ENCODE measurements at regions not wholly inside any gene's neighbourhood (a gene's known extent, or its start where the extent isn't known, plus 50 kb on each side); places are given as distances from the start of the nearest gene placed in this dataset.

DNA sequence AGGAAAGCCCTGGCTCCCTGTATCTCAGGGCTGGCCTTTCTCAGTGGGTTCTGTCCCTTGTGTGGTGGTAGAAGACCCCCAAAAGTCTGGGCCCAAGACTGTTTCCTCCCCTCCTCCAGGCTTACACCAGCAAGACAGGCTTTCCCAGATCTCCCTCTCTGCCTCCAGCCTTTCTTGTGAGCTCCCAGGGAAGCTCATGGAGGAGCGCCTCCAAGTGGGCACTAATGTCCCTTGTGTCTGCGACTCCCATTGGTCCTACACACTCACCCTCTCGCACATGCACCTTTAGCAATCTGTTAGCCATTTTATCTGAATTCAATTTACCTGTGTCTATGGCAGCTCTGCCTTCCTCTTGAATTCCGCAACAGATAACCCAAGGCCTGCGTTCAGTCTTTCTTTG, 251.1 kb upstream of the CAND1 start:
- no peaks in the 10 kb centered on the region for H3K4me1 ChIP-seq (ENCODE audit: insufficient read depth, low read length, poor library complexity, severe bottlenecking)

DNA sequence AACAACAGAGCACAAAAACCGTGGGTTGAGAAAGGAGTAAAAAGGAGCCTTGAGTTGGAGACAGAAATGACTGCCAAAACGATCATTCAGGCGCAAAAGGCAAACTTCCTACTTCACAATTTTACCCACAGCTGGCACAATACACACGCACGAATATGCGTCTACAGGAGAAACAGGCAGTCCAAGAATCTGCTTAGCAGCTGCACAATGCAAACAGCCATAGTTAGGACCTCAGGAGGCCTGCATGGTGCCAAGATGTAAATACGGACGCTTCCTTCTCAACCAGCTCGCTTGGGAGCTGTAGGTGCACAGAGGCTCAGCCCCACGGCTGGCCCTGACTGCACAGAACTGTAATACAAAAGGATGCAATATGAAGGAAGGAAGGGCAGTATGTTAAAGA, 250.1 kb upstream of the CAND1 start:
- TF ChIP-seq, protein P1, sequence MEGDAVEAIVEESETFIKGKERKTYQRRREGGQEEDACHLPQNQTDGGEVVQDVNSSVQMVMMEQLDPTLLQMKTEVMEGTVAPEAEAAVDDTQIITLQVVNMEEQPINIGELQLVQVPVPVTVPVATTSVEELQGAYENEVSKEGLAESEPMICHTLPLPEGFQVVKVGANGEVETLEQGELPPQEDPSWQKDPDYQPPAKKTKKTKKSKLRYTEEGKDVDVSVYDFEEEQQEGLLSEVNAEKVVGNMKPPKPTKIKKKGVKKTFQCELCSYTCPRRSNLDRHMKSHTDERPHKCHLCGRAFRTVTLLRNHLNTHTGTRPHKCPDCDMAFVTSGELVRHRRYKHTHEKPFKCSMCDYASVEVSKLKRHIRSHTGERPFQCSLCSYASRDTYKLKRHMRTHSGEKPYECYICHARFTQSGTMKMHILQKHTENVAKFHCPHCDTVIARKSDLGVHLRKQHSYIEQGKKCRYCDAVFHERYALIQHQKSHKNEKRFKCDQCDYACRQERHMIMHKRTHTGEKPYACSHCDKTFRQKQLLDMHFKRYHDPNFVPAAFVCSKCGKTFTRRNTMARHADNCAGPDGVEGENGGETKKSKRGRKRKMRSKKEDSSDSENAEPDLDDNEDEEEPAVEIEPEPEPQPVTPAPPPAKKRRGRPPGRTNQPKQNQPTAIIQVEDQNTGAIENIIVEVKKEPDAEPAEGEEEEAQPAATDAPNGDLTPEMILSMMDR (conservative IDR thresholded peaks at IDR 0.05; ENCODE audit: low read length), result no peak
- TF ChIP-seq EZH2phosphoT487 (IDR thresholded peaks at IDR 0.05; ENCODE audit: borderline replicate concordance), result no peak
- H3F3A ChIP-seq (ENCODE audit: low read depth), result no peaks in the 10 kb centered on the region
- H3K27me3 ChIP-seq (ENCODE audit: insufficient read depth, low read length, poor library complexity, severe bottlenecking), result no peaks in the 10 kb centered on the region
- no peaks in the 10 kb centered on the region for H3K4me1 ChIP-seq (ENCODE audit: insufficient read depth, low read length, poor library complexity, severe bottlenecking)
- no peaks in the 10 kb centered on the region for H3K36me3 ChIP-seq (ENCODE audit: insufficient read depth, low read length)
- no peak overlapping the region for H3K9ac ChIP-seq (ENCODE audit: low read depth, low read length, poor library complexity, severe bottlenecking)
- no peaks in the 10 kb centered on the region for H3K9me2 ChIP-seq (replicated peaks; ENCODE audit: low read depth, low read length)
- H4K20me1 ChIP-seq (ENCODE audit: insufficient read depth, low read length, poor library complexity, severe bottlenecking), result no peaks in the 10 kb centered on the region
- no peaks in the 10 kb centered on the region for H3K79me2 ChIP-seq (ENCODE audit: insufficient read depth, low read length)
- H3K4me2 ChIP-seq (ENCODE audit: low read depth, low read length, poor library complexity, severe bottlenecking), result no peak overlapping the region
- no peak overlapping the region for H3K4me3 ChIP-seq (ENCODE audit: low read length, poor library complexity, severe bottlenecking)
- H2AFZ ChIP-seq (ENCODE audit: low read length), result no peak overlapping the region
- no peaks in the 10 kb centered on the region for H3K9me3 ChIP-seq (ENCODE audit: insufficient read depth, low read depth, low read length)

More for the DNA sequence above, 251.1 kb upstream of the CAND1 start:
- Histone ChIP-seq H3K4me2 (ENCODE audit: low read depth, low read length, poor library complexity, severe bottlenecking) (no peak overlapping the region), H4K20me1 (ENCODE audit: insufficient read depth, low read length, poor library complexity, severe bottlenecking) (no peaks in the 10 kb centered on the region), H3K9ac (ENCODE audit: low read depth, low read length, poor library complexity, severe bottlenecking) (no peak overlapping the region), H3K4me3 (ENCODE audit: low read length, poor library complexity, severe bottlenecking) (no peak overlapping the region), H3K27me3 (ENCODE audit: insufficient read depth, low read length, poor library complexity, severe bottlenecking) (no peaks in the 10 kb centered on the region), H3K9me2 (replicated peaks; ENCODE audit: low read depth, low read length) (no peaks in the 10 kb centered on the region), H3K9me3 (ENCODE audit: insufficient read depth, low read depth, low read length) (no peaks in the 10 kb centered on the region), H3F3A (ENCODE audit: low read depth) (no peaks in the 10 kb centered on the region), H2AFZ (ENCODE audit: low read length) (no peak overlapping the region), H3K79me2 (ENCODE audit: insufficient read depth, low read length) (no peaks in the 10 kb centered on the region), H3K36me3 (ENCODE audit: insufficient read depth, low read length) (no peaks in the 10 kb centered on the region)
- TF ChIP-seq, protein P1 (conservative IDR thresholded peaks at IDR 0.05; ENCODE audit: low read length), result no peak; the same call in 1 of the 2 replicates

DNA sequence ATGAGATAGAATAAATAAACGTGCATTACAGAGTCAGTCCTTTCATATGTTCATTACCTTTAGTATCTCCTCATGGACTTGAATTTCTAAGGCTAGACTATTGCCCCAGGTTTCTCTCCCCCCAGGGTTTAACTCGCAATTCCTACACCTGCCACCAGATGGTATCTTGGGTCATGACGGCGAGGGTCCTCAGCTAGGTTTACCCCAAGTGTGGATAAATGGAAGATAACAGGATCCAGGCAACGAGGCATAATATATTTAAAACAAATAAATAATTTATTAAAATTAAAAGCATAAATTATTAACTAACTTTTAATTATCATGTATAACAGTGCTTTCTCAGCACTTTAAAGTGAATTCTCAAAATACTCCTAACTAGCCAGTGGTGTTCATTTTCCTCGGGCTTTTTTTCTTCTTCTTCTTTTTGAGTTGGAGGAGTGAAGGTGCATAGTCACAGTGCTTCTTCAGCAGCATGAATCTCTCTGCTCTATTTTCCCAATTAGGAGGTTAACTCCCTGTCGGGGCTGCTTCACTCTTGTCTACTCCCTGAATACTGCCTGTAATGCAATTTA, 243.5 kb upstream of the CAND1 start:
- no peak for TF ChIP-seq EZH2phosphoT487 (IDR thresholded peaks at IDR 0.05; ENCODE audit: borderline replicate concordance)
- TF ChIP-seq, protein P1 (conservative IDR thresholded peaks at IDR 0.05; ENCODE audit: low read length), result peak; percentile 73
- no peaks in the 10 kb centered on the region for H3K9me3 ChIP-seq (ENCODE audit: insufficient read depth, low read depth, low read length)
- no peaks in the 10 kb centered on the region for H3K36me3 ChIP-seq (ENCODE audit: insufficient read depth, low read length)
- no peak overlapping the region for H2AFZ ChIP-seq (ENCODE audit: low read length)
- H3K4me2 ChIP-seq (ENCODE audit: low read depth, low read length, poor library complexity, severe bottlenecking), result no peak overlapping the region
- H4K20me1 ChIP-seq (ENCODE audit: insufficient read depth, low read length, poor library complexity, severe bottlenecking), result no peaks in the 10 kb centered on the region
- H3K4me1 ChIP-seq (ENCODE audit: insufficient read depth, low read length, poor library complexity, severe bottlenecking), result no peaks in the 10 kb centered on the region
- no peak overlapping the region for H3K9ac ChIP-seq (ENCODE audit: low read depth, low read length, poor library complexity, severe bottlenecking)
- H3F3A ChIP-seq (ENCODE audit: low read depth), result no peaks in the 10 kb centered on the region
- no peak overlapping the region for H3K4me3 ChIP-seq (ENCODE audit: low read length, poor library complexity, severe bottlenecking)
- H3K9me2 ChIP-seq (replicated peaks; ENCODE audit: low read depth, low read length), result no peaks in the 10 kb centered on the region
- no peaks in the 10 kb centered on the region for H3K27me3 ChIP-seq (ENCODE audit: insufficient read depth, low read length, poor library complexity, severe bottlenecking)
- H3K79me2 ChIP-seq (ENCODE audit: insufficient read depth, low read length), result no peaks in the 10 kb centered on the region

Data from Loucy (cell line).